GM04503 (cell line): ENCODE measurements at regions not wholly inside any gene's neighbourhood (a gene's known extent, or its start where the extent isn't known, plus 50 kb on each side); places are given as distances from the start of the nearest gene placed in this dataset.
"Not testable (repeated sequence)": the region's sequence is repeated elsewhere in the genome, so short reads cannot be mapped to it uniquely, and the experiment has no call there.

Source experiments
- DNase-seq: peaks from one replicate; pipeline ENCODE4 v3.0.0-alpha.2; 2012; ENCODE audit warnings: low read depth

DNA sequence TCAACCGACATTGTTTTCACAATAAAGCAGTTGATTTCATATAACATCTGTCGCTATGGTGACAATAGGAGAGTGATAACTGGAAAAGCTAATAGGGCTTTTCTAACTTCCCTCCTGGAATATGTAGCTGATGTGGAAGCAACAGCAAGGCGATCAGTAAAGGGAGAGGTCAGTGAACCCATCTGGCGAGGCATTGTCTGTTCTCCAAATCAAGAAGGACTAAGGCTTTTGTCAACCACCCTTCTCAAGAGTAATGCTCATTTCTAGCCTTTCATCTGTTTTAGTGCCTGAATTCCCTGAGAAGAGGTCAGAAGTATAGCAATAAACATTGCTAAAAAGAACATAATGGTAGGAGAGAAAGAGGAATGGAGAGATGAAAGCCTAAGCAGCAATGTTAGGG, 201.3 kb downstream of the AKAP7 start:
- DNase-seq = no peak

DNA sequence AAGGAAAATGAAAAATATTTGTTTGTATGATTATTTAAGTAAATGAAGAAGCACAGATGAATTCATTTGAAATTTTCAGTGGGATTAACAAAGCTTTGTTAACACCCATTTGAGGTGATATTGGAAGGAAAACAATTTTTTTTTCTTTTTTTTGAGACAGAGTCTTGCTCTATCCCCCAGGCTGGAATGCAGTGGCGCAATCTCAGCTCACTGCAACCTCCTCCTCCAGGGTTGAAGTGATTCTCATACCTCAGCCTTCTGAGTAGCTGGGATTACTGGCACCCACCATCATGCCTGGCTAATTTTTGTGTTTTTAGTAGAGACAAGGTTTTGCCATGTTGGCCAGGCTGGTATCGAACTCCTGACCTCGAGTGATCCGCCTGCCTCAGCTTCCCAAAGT, 211.6 kb downstream of the AKAP7 start:
- not testable (repeated sequence) for DNase-seq

DNA sequence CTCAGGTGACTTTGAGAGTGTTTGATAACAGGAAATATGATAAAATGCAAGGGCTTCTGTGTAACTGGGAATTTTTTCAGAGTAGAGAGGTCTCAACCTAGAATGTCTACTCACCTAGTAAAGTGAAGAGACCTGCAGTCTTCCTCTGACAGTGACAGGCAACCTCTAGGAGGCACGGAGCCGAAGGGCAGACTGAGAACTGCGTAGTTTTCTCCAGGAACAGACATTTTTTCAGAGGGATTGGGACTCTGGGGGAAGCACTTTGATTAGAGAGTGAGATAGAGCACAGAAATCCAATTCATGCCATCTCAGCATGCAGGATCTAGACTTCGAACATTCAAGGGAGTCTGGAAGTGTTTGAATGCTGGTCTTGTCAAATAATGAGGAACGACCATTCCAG, 213.3 kb downstream of the AKAP7 start:
- no peak for DNase-seq

DNA sequence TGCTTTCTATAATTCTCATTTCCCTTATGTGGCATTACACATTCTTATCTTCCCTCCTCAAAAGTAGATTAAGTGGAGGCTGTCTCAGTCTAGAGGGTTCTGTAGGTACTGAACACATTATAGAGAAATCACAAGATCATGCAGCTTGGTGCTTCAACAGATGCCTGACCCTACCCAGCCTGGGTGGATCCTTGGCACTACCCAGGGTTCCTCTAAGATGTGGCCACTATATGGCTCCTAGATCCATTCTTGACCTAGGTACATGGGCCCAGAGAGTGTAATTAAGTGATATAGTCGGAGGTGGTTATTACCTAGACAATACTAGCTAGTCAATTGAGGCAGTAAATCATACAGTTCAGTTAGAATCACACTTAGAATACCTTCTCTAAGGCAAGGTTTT, 213.9 kb downstream of the AKAP7 start:
- no peak for DNase-seq

DNA sequence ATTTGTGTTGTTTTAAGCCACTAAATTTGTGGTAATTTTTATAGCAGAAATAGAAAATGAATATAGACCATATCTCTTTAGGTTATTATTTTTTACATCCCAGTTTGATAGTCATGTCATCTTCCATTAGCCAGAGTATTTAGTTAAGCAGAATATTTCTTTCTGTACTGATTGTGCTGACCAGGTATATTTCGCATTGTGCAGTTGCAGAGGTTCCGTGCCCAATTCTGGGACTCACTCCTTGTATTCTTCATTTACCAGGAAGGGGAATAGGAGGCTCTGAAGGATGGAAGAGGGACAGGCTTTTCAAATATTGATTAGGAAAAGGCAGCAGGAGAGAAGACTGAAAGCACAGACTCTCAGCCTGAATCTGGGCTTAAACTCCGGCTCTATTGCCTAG, 217.8 kb downstream of the AKAP7 start:
- DNase-seq = no peak

DNA sequence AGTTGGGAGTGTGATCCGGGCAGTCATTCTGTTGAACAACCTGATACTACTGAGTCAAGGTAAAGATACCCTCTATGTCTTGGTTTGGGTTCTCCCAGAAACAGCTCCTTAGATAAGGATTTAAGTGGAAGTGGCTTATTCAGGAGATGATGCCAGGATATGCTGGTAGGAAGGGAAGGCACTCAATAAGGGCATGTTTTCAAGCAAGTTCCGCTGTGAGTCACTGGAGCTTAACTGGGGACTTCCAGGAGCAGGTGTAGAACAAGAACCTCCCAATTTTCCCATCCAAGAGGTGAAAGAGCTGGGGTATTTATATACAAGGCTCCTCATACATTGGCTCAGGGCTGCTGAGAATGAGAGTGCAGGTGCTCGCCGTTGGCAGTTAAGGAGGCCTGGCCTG, 218.6 kb downstream of the AKAP7 start:
- DNase-seq = no peak

DNA sequence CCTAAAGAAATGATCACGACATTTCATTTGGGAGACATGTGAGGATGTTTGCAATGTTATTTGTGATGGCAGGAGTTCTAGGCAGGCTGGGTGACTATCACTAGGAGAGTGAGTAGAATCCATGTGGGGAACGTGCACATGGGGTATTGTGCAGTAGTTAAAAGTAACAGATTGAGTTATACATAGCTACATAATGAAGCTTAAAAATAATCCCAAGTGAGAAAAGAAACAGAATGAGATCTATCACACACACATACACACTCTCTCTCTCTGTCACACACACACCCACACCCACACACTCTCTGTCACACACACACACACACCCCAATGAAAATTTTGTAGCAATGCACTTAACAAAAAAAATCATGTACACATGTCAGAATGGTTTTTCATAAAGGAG, 218.7 kb upstream of the ARG1 start:
- DNase-seq = no peak

DNA sequence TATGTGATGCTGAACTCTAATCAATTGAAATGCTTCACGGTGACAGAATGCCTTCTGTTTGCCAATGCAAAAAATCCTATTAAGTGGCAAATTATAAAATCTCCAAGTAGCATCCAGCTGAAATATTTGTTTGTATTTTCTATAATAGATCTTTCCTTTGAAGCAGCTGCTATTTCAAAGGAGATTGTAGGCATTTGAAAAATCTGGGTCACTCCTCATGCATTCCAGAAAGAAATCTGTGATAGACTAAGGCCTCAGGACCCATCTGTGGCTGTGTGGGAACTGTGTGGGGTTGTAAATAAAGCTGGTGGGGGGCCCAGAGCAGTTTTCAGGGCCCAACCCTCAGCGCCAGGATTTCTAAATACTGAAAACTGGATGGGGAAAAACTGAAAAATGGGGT, 216.9 kb upstream of the ARG1 start:
- DNase-seq = no peak

DNA sequence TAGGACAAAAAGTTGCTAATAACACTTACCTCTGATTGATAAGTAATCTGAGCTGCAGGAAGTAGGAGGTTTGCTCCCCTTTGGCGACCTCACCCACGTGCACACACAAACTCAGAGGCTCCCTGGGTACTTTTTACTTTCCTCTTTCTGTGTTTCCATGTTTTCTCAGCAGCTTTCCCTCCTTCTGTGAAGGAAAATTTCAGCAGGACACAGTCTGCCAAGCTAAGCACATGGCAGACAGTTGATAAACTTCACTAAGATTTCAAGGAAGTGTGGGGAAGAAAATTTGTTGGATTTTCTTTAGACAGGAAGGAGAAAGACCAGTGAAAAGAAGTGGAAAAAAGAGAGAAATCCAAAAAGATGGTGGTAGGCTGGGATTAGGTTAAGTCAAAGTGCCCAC, 215.5 kb upstream of the ARG1 start:
- no peak for DNase-seq

DNA sequence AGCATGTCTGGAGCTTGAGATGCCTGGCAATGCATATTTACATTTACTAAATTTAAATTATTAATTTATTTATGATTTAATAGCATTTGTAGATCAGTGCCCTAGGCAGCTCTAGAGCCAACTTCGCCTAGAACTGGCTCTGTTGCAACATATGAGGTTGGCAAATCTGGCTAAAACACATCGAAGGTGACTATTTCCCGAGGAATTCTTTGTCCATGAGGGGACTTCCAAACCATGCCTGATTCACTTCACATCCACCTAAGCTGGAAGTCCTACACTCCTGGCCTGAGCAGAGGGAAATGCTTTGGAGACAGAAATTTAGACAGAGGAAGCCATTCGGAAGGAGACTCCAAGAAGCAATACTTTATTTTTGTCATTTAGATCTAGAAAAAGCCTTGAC, 211.0 kb upstream of the ARG1 start:
- DNase-seq = no peak

DNA sequence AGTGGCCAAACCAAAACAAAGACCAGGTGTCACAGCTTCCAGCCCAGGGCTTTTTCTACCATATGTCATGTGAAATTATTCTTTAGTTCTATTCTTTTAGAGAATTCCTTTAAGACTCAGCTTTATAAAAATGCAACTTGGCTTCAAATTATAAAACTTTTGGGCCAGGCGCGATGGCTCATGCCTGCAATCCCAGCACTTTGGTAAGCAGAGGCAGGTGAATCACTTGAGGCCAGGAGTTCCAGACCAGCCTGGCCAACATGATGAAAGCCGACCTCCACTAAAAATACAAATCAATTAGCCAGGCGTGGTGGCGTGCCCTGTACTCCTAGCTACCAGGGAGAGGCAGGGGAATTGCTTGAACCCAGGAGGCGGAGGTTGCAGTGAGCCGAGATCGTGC, 210.3 kb upstream of the ARG1 start:
- DNase-seq = no peak

DNA sequence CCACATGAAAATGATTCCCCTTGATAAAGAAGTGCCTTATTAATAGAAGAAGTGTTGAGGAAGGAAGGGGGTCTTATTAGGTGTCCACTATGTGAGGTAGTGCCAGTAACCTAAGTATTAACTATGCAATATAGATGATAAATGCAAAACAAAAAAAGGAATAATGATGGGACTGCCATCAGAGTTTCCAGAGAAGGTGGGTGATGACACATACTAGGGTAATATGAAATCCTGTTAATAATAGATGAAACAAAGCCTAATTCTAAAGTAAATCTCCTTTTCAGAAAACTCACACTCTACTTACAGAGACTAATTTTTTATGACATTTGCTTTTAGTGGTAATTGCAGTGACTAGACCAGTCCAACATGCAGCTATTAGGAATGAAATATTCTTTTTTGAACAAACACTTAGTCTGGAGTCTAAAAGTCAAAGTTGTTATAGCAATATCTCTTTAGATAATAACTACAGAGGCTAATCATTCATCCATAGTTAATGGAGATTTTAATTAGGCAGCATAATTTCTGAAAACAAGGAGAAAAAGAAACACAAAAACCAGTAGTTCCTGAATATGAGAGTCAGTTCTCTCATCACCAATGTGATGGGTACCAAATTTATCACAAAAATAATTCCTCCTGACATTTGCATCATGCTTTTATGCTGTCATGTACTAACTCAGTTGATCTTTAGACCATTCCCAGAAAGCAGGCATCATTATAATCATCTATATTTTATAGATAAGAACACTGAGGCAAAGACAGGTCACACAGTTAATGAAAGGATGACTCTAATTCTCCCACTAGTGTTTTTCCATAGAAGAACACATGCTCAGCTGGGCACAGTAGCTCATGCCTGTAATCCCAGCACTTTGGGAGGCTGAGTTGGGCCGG, 208.8 kb upstream of the ARG1 start:
- DNase-seq = no peak

DNA sequence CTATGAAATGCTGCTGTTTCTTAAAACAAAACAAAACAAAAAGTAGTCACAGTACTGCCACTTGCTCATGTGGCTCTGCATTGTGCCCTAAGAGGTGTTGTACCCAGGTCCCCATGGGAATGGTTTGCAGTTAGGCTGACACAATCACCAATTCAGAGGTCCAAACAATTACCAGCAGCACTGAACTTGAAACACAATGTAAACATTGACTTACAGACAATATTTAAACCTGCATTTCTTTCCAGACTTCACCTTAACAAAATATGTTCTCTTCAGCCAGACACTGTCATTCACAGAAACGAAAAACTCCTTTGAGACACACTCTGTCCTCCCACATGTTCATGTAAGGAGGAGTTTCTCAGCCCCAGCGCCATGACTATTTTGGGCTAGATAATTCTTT, 206.8 kb upstream of the ARG1 start:
- no peak for DNase-seq

DNA sequence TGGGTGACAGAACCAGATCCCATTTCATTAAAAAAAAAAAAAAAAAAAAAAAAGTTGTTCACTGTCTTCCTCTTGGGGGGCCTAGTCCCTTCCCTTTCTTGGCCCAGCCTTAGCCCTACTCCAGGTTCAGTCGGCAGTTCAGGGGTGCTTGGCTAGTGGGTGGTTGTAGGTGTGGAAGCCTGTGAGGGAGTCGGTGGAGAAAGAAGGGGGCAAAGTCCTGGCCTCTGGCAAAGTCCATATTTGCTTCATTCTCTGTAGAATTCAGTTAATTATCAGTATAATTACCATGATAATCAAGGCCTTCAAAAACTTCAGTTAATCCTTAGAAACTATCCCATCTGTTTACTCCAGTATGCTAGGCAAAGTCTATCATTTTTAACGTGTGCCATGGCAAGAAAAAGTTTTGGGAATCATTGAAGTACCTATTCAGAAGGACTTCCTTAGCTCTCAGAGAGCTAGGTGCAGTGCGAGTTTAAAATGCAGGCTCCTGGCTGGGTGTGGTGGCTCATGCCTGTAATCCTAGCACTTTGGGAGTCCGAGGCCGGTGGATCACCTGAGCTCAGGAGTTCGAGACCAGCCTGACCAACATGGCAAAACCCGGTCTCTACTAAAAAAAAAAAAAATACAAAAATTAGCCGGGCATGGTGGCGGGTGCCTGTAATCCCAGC, 205.7 kb upstream of the ARG1 start:
- no peak for DNase-seq

DNA sequence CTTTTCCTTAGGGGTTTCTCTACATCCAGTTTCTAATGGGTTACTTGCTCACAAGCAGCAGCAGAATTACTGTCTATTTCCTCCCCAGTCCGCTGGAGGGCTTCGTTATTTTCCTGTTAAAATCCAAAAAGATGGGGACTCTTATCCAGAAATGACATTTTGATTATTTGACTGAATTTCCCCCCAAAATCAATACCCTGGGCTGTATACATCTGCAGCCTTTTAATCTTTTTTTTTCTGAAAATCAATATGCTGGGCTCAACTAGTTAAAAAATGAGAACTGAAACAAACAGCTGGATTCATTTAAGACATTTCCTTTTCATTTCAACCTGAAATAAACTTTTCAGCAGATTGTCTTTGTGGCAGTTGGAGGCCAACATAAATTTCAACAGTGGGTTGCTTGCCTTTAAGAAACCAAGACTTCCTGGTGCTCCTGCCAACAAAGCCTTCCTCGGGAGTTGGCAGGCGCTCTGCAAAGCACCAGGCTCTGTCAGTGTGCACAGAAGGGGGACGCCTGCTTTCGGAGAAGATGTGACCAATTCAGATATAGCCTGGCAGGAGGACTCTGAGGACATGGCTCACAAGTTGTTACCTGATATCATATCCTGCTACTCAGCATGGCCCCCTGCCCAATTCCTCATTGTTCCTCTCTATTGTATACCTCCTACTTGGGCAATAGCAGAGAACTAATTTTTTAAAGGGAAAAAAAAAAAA, 204.7 kb upstream of the ARG1 start:
- no peak for DNase-seq

DNA sequence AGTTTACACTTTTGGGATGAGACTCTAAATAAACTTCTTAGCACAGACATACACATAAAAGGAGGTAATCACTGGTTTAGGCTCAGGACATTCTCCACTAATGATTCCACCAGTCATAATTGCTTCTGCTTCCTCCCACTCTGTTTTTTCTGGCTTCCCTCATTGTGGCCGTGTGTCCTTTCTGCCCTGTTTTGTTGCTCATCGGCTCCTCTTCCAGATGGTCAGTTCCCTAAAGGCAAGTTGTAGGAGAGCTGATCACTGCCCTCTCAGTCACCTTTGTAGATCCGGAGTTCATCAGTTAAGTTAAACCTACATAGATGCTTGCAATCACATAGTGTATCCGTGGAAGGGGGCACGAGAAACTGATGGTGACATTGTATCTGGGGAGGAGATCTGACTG, 200.5 kb upstream of the ARG1 start:
- no peak for DNase-seq

DNA sequence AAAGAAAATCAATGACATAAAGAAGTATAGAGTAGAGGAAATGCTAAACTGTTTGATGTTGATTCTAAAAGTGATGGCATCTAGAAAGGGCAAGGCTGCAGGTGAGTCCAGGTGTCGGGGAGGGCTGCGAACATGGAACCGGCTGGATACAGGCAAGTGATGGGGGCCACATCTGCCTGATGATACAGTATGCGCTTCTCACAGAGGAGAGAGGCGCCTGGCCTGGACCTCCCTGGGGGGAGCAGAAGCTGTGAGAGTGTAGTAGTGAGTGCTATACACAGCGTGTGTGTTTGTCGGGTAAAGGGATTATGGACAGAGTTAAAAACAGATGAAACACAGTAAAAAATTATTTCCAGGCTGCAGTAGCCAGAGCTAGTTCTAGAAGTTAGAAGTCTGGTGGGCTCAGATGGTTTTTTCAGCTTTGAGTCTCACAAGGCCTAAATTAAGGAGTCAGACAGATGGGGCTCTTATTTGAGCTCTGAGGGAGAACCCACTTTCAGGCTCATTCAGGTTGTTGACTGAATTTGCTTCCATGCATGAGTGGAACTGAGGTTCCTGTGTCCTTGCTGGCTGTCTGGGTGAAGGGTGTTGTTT, 195.8 kb upstream of the ARG1 start:
- DNase-seq = no peak

DNA sequence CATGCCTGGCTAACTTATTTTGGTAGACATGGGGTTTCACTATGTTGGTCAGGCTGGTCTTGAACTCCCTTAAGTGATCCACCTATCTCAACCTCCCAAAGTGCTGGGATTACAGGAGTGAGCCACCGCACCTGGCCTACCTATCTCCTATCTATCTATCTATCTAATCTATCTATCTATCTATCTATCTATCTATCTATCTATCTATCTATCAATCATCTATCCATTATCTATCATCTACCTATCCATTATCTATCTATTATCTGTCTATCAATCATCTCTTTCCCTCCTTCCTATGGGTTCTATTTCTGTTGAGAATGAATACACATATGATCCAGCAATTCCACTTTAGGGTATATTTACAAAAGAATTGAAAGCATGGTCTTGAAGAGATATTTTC, 194.2 kb upstream of the ARG1 start:
- DNase-seq = no peak

DNA sequence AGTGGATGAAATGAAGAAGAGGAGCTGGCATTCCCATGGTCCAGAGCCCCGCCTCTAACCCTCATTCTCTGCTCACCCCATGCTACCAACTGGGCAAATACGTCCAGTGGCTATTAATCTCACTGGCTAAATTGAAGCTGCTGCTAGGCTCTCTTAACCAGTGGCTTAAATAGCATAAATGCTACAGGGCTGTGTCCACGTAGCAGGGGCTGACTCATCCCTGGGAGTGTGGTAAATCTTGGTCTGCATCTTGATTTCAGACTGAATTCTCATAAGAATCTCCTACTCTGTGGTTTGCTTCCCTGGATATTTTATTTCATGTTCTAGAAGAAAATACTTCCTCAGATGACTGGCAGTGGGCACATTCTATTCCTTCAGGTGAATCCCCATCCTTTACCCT, 193.1 kb upstream of the ARG1 start:
- DNase-seq = peak; percentile 63

DNA sequence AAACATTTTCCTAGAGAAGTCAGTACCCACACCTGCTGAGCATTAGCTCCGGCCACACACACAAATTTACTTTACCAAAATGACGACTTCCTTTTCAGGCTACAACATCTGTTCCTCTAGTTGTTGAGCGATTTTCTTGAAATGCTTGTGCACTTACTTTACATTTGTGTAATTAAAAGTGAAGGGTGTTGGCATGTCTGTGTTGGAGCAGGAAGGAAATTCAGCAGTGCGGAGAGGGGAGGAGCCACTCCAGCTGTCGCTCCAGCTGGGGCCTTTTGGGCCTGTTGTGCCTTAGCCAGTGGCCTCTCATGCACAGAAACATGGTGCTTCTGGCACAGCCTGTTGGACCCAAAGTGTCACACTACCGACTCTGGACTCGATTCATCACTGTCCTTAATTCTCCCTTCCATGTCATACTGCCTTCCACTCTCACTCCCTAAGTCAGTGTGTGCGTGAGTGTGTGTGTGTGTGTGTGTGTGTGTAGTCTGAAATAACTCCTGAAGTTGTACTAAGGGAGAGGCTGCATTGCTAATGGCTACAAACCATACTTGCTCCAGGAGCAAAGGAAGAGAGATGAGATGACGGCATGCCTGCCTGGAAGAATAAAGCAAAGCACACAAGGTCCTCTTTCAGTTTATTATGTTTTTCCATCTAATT, 191.8 kb upstream of the ARG1 start:
- no peak for DNase-seq

DNA sequence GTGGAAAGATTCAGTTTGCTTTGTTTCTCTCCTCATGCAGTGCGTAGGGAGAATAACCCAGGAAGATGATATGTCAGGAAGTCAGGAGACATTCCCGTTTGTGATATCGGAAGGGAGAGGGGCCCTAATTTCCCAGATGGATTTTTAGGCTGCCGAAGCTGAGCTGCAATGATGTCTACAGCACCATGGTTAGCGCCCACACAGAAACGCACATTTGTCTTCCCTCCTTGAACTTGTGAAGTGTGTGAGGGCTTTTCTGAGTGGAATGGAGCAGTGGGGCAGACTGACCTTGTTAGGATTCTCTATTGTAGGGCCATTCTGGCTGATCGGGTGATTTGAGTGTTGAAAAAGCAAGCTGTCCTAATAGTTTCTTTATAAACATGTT, 191.3 kb upstream of the ARG1 start:
- DNase-seq = no peak

DNA sequence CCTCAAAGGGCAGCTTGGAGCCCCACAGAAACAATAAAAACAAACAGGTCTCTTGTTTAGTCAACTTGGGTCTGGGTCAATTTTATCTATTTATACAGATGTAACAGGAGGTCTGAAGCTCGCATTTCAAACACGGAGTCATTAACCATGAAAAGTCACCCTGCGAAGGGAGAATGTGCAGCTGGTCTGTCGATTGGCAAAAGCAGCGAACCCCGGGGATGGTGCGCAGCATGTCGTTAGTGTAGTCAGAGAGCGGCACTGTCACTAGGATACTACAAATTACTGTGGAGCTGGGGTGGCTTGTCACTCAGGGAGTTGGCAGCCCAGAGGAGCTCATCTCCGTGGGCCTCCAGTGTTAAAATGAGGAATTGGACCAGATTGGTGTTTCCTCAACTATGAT, 190.4 kb upstream of the ARG1 start:
- no peak for DNase-seq
